SK-N-SH (cell line): ENCODE measurements at regions not wholly inside any gene's neighbourhood (a gene's known extent, or its start where the extent isn't known, plus 50 kb on each side); places are given as distances from the start of the nearest gene placed in this dataset.

Experiments
- FOSL2 ChIP-seq: IDR thresholded peaks from 2 replicates; pipeline ENCODE4 v1.4.0; 2012; ENCODE audit warnings: low read depth, mild to moderate bottlenecking, moderate library complexity, borderline replicate concordance
- GABPA ChIP-seq: IDR thresholded peaks from 2 replicates; pipeline ENCODE4 v1.4.0; 2012; ENCODE audit warnings: low read depth, mild to moderate bottlenecking
- JUND ChIP-seq: IDR thresholded peaks from 2 replicates; pipeline ENCODE4 v1.4.0; 2012
- NFIC ChIP-seq: IDR thresholded peaks from 2 replicates; pipeline ENCODE4 v1.4.0; 2012; ENCODE audit warnings: borderline replicate concordance
- RAD21 ChIP-seq: IDR thresholded peaks from 2 replicates; pipeline ENCODE4 v1.6.1; 2012; ENCODE audit warnings: mild to moderate bottlenecking, low read length
- RCOR1 ChIP-seq: fragments of 150-350 bp; IDR thresholded peaks from 2 replicates; pipeline ENCODE4 v1.6.1; 2017; ENCODE audit warnings: antibody characterized with exemption, low read length
- RFX5 ChIP-seq: IDR thresholded peaks from 2 replicates; pipeline ENCODE4 v1.6.1; 2012; ENCODE audit warnings: mild to moderate bottlenecking, improper control_type of control experiment, low read length
- SIN3A ChIP-seq: IDR thresholded peaks from 2 replicates; pipeline ENCODE4 v1.6.1; 2012; ENCODE audit warnings: low read depth, mild to moderate bottlenecking, low read length, moderate library complexity, borderline replicate concordance
- TAF1 ChIP-seq: IDR thresholded peaks from 2 replicates; pipeline ENCODE4 v1.6.1; 2012; ENCODE audit warnings: low read depth, mild to moderate bottlenecking, low read length, moderate library complexity, borderline replicate concordance
- YY1 ChIP-seq: IDR thresholded peaks from 2 replicates; pipeline ENCODE4 v1.4.0; 2012; ENCODE audit warnings: low read depth, mild to moderate bottlenecking
- TF ChIP-seq, protein P1 (sequence below): fragments of 200-600 bp; sonication (generic); IDR thresholded peaks from 2 replicates; pipeline ENCODE4 v1.6.1; 2017; ENCODE audit warnings: antibody characterized with exemption, mild to moderate bottlenecking, moderate library complexity
- TF ChIP-seq, protein P2 (sequence below): IDR thresholded peaks from 2 replicates; pipeline ENCODE4 v1.4.0; 2012; ENCODE audit warnings: low read depth, borderline replicate concordance
- TF ChIP-seq, protein P3 (sequence below): IDR thresholded peaks from 2 replicates; pipeline ENCODE4; 2012

DNA sequence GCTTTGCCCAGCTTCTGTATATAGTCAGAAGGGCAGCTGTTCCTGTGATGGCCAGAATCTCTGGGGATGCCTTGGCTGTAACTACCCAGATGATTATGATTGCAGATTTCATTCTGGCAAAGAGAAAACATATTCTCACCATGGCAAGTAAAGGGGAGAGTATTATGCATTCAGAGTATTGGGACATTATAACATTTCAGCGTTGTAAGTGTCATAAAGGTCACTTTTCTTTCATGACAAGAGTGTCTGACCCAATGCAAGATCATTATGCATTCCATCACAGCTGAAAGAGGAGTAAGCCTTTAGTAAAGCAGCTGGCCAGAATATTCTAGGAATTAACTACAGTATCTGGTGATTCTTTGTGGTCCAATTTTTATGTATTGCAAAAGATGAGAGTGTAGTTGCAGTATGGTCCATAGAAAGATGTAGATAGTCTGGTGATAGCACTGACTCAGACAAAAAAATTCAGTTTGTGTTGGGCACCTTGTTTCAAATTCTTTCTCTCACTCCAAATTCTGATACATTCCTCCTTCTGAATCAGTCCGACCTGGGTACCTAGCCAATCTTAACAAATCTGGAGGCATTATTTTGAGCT, 2366.3 kb downstream of the PCDH7 start:
- TF ChIP-seq SIN3A (no peak), RFX5 (no peak), FOSL2 (no peak), TAF1 (no peak), GABPA (no peak), JUND (no peak), YY1 (no peak), NFIC (no peak), RCOR1 (no peak), RAD21 (no peak)
- TF ChIP-seq, protein P1, sequence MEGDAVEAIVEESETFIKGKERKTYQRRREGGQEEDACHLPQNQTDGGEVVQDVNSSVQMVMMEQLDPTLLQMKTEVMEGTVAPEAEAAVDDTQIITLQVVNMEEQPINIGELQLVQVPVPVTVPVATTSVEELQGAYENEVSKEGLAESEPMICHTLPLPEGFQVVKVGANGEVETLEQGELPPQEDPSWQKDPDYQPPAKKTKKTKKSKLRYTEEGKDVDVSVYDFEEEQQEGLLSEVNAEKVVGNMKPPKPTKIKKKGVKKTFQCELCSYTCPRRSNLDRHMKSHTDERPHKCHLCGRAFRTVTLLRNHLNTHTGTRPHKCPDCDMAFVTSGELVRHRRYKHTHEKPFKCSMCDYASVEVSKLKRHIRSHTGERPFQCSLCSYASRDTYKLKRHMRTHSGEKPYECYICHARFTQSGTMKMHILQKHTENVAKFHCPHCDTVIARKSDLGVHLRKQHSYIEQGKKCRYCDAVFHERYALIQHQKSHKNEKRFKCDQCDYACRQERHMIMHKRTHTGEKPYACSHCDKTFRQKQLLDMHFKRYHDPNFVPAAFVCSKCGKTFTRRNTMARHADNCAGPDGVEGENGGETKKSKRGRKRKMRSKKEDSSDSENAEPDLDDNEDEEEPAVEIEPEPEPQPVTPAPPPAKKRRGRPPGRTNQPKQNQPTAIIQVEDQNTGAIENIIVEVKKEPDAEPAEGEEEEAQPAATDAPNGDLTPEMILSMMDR, result no peak
- TF ChIP-seq, protein P2, sequence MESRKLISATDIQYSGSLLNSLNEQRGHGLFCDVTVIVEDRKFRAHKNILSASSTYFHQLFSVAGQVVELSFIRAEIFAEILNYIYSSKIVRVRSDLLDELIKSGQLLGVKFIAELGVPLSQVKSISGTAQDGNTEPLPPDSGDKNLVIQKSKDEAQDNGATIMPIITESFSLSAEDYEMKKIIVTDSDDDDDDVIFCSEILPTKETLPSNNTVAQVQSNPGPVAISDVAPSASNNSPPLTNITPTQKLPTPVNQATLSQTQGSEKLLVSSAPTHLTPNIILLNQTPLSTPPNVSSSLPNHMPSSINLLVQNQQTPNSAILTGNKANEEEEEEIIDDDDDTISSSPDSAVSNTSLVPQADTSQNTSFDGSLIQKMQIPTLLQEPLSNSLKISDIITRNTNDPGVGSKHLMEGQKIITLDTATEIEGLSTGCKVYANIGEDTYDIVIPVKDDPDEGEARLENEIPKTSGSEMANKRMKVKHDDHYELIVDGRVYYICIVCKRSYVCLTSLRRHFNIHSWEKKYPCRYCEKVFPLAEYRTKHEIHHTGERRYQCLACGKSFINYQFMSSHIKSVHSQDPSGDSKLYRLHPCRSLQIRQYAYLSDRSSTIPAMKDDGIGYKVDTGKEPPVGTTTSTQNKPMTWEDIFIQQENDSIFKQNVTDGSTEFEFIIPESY, result no peak
- TF ChIP-seq, protein P3, sequence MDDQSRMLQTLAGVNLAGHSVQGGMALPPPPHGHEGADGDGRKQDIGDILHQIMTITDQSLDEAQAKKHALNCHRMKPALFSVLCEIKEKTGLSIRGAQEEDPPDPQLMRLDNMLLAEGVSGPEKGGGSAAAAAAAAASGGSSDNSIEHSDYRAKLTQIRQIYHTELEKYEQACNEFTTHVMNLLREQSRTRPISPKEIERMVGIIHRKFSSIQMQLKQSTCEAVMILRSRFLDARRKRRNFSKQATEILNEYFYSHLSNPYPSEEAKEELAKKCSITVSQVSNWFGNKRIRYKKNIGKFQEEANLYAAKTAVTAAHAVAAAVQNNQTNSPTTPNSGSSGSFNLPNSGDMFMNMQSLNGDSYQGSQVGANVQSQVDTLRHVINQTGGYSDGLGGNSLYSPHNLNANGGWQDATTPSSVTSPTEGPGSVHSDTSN, result no peak
